NCI-H1436 treated with DMSO at 0.1 percent for 48 hours (cell line): ENCODE measurements at regions not wholly inside any gene's neighbourhood (a gene's known extent, or its start where the extent isn't known, plus 50 kb on each side); places are given as distances from the start of the nearest gene placed in this dataset.
"Not testable (repeated sequence)": the region's sequence is repeated elsewhere in the genome, so short reads cannot be mapped to it uniquely, and the experiment has no call there.

Experiments used
- DNase-seq: peaks from one replicate; lab custom pipeline; 2025; lab: John Stamatoyannopoulos, UW

- no peak for DNase-seq
These were observed 1017.6 kb downstream of the TYW1 start for GRCh38 chr7:68014031-68014736.

- no peak for DNase-seq
These were observed 1018.7 kb downstream of the TYW1 start for GRCh38 chr7:68015122-68015977.

- DNase-seq: no peak
These were observed 1019.4 kb downstream of the TYW1 start for GRCh38 chr7:68015978-68016532.

GRCh38 chr7:68020102-68020501 lies 1023.5 kb downstream of the TYW1 start:
- no peak for DNase-seq

GRCh38 chr7:68025369-68025768 lies 1028.7 kb downstream of the TYW1 start:
- no peak for DNase-seq

GRCh38 chr7:68030530-68030929 lies 1033.9 kb downstream of the TYW1 start:
- DNase-seq: no peak

- DNase-seq: no peak
These were observed 1034.7 kb downstream of the TYW1 start for GRCh38 chr7:68031180-68031943.

- no peak for DNase-seq
These were observed 1042.1 kb downstream of the TYW1 start for GRCh38 chr7:68038621-68039314.

- no peak for DNase-seq
These were observed 1044.9 kb downstream of the TYW1 start for GRCh38 chr7:68041554-68041953.

GRCh38 chr7:68043546-68043945 lies 1046.9 kb downstream of the TYW1 start:
- DNase-seq: no peak

- DNase-seq: no peak
These were observed 1054.0 kb downstream of the TYW1 start for GRCh38 chr7:68050627-68051026.

- no peak for DNase-seq
These were observed 1061.4 kb downstream of the TYW1 start for GRCh38 chr7:68058014-68058413.

GRCh38 chr7:68063171-68063570 lies 1066.5 kb downstream of the TYW1 start:
- no peak for DNase-seq

GRCh38 chr7:68065581-68065980 lies 1068.9 kb downstream of the TYW1 start:
- DNase-seq: no peak

GRCh38 chr7:68067845-68068244 lies 1071.2 kb downstream of the TYW1 start:
- DNase-seq: no peak

- no peak for DNase-seq
These were observed 1074.4 kb downstream of the TYW1 start for GRCh38 chr7:68070992-68071391.

GRCh38 chr7:68073701-68074100 lies 1077.1 kb downstream of the TYW1 start:
- no peak for DNase-seq

- no peak for DNase-seq
These were observed 1077.6 kb downstream of the TYW1 start for GRCh38 chr7:68074242-68074641.

GRCh38 chr7:68078157-68078710 lies 1081.6 kb downstream of the TYW1 start:
- DNase-seq: no peak

- DNase-seq: not testable (repeated sequence)
These were observed 1085.7 kb downstream of the TYW1 start for GRCh38 chr7:68082066-68082960.
